H9 (cell line): ENCODE measurements at regions not wholly inside any gene's neighbourhood (a gene's known extent, or its start where the extent isn't known, plus 50 kb on each side); places are given as distances from the start of the nearest gene placed in this dataset.

Experiments
- DNase-seq: peaks from one replicate; pipeline ENCODE4 v3.0.0-alpha.2; 2017
- H2AFZ ChIP-seq: one replicate; pipeline ENCODE4 v1.6.1; 2013; ENCODE audit warnings: mild to moderate bottlenecking, low read length, control low read depth, moderate library complexity
- H2AK5ac ChIP-seq: 2 replicates; pipeline ENCODE4 v1.6.1; 2013; ENCODE audit warnings: low read length, control low read depth, mixed read lengths; ENCODE audit not compliant: insufficient read length
- H2BK120ac ChIP-seq: one replicate; pipeline ENCODE4 v1.6.1; 2013; ENCODE audit warnings: low read depth, mild to moderate bottlenecking, low read length, control low read depth, inconsistent platforms; ENCODE audit not compliant: poor library complexity, severe bottlenecking
- H2BK12ac ChIP-seq: 2 replicates; pipeline ENCODE4 v1.6.1; 2013; ENCODE audit warnings: low read length, control low read depth, mixed read lengths, low read depth; ENCODE audit not compliant: insufficient read length
- H2BK15ac ChIP-seq: 2 replicates; pipeline ENCODE4 v1.6.1; 2013; ENCODE audit warnings: low read depth, low read length, control low read depth
- H2BK20ac ChIP-seq: one replicate; pipeline ENCODE4 v1.6.1; 2013; ENCODE audit warnings: low read depth, mild to moderate bottlenecking, low read length, control low read depth, inconsistent platforms; ENCODE audit not compliant: poor library complexity, severe bottlenecking
- H2BK5ac ChIP-seq: 2 replicates; pipeline ENCODE4 v1.6.1; 2013; ENCODE audit warnings: low read length, control low read depth, mixed read lengths; ENCODE audit not compliant: insufficient read length
- H3K14ac ChIP-seq: 2 replicates; pipeline ENCODE4 v1.6.1; 2013; ENCODE audit warnings: low read length, control low read depth; ENCODE audit not compliant: insufficient read depth
- H3K18ac ChIP-seq: 2 replicates; pipeline ENCODE4 v1.6.1; 2013; ENCODE audit warnings: low read depth, mild to moderate bottlenecking, mixed read lengths, low read length, control low read depth; ENCODE audit not compliant: insufficient read length
- H3K23ac ChIP-seq: 2 replicates; pipeline ENCODE4 v1.6.1; 2013; ENCODE audit warnings: low read length, control low read depth, mixed read lengths, low read depth; ENCODE audit not compliant: insufficient read length
- H3K23me2 ChIP-seq: 2 replicates; pipeline ENCODE4 v1.6.1; 2013; ENCODE audit warnings: low read depth, mild to moderate bottlenecking, mixed read lengths, low read length, control low read depth; ENCODE audit not compliant: insufficient read length, poor library complexity, severe bottlenecking
- H3K27ac ChIP-seq: 2 replicates; pipeline ENCODE4 v1.5.1; 2013; ENCODE audit warnings: low read length, control low read depth, mixed read lengths, low read depth; ENCODE audit not compliant: insufficient read length
- H3K27me3 ChIP-seq: 2 replicates; pipeline ENCODE4 v1.6.1; 2013; ENCODE audit warnings: low read length, control low read depth, inconsistent platforms; ENCODE audit not compliant: insufficient read depth
- H3K4ac ChIP-seq: 2 replicates; pipeline ENCODE4 v1.6.1; 2013; ENCODE audit warnings: low read depth, mild to moderate bottlenecking, control low read depth, inconsistent platforms, low read length, moderate library complexity
- H3K4me1 ChIP-seq: 2 replicates; pipeline ENCODE4 v1.6.1; 2013; ENCODE audit warnings: low read length, control low read depth, inconsistent platforms; ENCODE audit not compliant: insufficient read depth
- H3K4me2 ChIP-seq: 2 replicates; pipeline ENCODE4 v1.6.1; 2013; ENCODE audit warnings: low read length, control low read depth, mixed read lengths; ENCODE audit not compliant: insufficient read length, insufficient read depth
- H3K56ac ChIP-seq: 2 replicates; pipeline ENCODE4 v1.6.1; 2013; ENCODE audit warnings: low read depth, mild to moderate bottlenecking, mixed read lengths, low read length, control low read depth; ENCODE audit not compliant: insufficient read length
- H3K79me1 ChIP-seq: 2 replicates; pipeline ENCODE4 v1.6.1; 2013; ENCODE audit warnings: low read depth, mild to moderate bottlenecking, moderate library complexity, low read length, control low read depth, inconsistent platforms; ENCODE audit not compliant: insufficient read depth, poor library complexity, severe bottlenecking
- H3K79me2 ChIP-seq: 2 replicates; pipeline ENCODE4 v1.6.1; 2013; ENCODE audit warnings: low read length, control low read depth, inconsistent platforms; ENCODE audit not compliant: insufficient read depth
- H3K9ac ChIP-seq: 2 replicates; pipeline ENCODE4 v1.6.1; 2013; ENCODE audit warnings: low read length, control low read depth, mixed read lengths; ENCODE audit not compliant: insufficient read length; ENCODE audit errors: extremely low read depth
- H3K9me3 ChIP-seq: one replicate; pipeline ENCODE4 v1.6.1; 2013; ENCODE audit warnings: low read depth, low read length, inconsistent platforms; ENCODE audit not compliant: control insufficient read depth
- H3T11ph ChIP-seq: one replicate; pipeline ENCODE4 v1.6.1; 2013; ENCODE audit warnings: mild to moderate bottlenecking, low read length, control low read depth, inconsistent platforms
- H4K20me1 ChIP-seq: one replicate; pipeline ENCODE4 v1.6.1; 2013; ENCODE audit not compliant: control insufficient read depth, insufficient read length, insufficient read depth
- H4K5ac ChIP-seq: 2 replicates; pipeline ENCODE4 v1.6.1; 2013; ENCODE audit warnings: low read depth, mild to moderate bottlenecking, mixed read lengths, low read length, control low read depth; ENCODE audit not compliant: insufficient read length
- H4K8ac ChIP-seq: replicated peaks from 2 replicates; pipeline ENCODE4 v1.6.1; 2013; ENCODE audit warnings: low read length, control low read depth, mixed read lengths, low read depth; ENCODE audit not compliant: insufficient read length
- H4K91ac ChIP-seq: 2 replicates; pipeline ENCODE4 v1.6.1; 2013; ENCODE audit warnings: low read depth, mild to moderate bottlenecking, moderate library complexity, mixed read lengths, low read length, control low read depth; ENCODE audit not compliant: insufficient read length
- H3K27ac Mint-ChIP-seq, 3 experiments: 2 replicates in 2 of 3; 3 replicates in 1 of 3; pipeline ENCODE4 v1.8.0; 2020 to 2021; ENCODE audit warnings: mixed read lengths in 3 of 3, mild to moderate bottlenecking in 1 of 3, moderate library complexity in 1 of 3
- H3K27me3 Mint-ChIP-seq: 2 replicates; pipeline ENCODE4 v1.8.0; 2021; ENCODE audit warnings: low read depth, mild to moderate bottlenecking, moderate library complexity, mixed read lengths
- H3K36me3 Mint-ChIP-seq, 3 experiments: 2 replicates in 2 of 3; 3 replicates in 1 of 3; pipeline ENCODE4 v1.8.0; 2020 to 2021; ENCODE audit warnings: low read depth in 3 of 3, mixed read lengths in 3 of 3; ENCODE audit not compliant: insufficient read depth in 1 of 3
- H3K4me1 Mint-ChIP-seq, 2 experiments: 2 replicates each; pipeline ENCODE4 v1.8.0; 2020; ENCODE audit warnings: mixed read lengths in 2 of 2
- H3K4me3 Mint-ChIP-seq, 2 experiments: 2 replicates in 1 of 2; 3 replicates in 1 of 2; pipeline ENCODE4 v1.8.0; 2020 to 2021; ENCODE audit warnings: mild to moderate bottlenecking in 2 of 2, mixed read lengths in 2 of 2, moderate library complexity in 1 of 2
- H3K9me3 Mint-ChIP-seq, 2 experiments: 2 replicates in 1 of 2; 3 replicates in 1 of 2; pipeline ENCODE4 v1.8.0; 2020; ENCODE audit warnings: mild to moderate bottlenecking in 2 of 2, mixed read lengths in 2 of 2, moderate library complexity in 1 of 2
- whole genome bisulfite sequencing: extraction: QIAGEN DNeasy Blood & Tissue Kit; methylation state at CpG from one replicate; pipeline ENCODE4 v1.1.7; 2013; ENCODE audit warnings: missing lambda C conversion rate, low lambda C conversion rate, mixed read lengths; ENCODE audit not compliant: insufficient read length; ENCODE audit errors: extremely low coverage; 5-methylcytosine and 5-hydroxymethylcytosine counted together
- TF ChIP-seq, protein P1 (sequence below): fragments of 200-600 bp; sonication (generic); conservative IDR thresholded peaks from 3 replicates; pipeline ENCODE4 v1.8.0; 2021; ENCODE audit warnings: antibody characterized with exemption, mild to moderate bottlenecking

DNA sequence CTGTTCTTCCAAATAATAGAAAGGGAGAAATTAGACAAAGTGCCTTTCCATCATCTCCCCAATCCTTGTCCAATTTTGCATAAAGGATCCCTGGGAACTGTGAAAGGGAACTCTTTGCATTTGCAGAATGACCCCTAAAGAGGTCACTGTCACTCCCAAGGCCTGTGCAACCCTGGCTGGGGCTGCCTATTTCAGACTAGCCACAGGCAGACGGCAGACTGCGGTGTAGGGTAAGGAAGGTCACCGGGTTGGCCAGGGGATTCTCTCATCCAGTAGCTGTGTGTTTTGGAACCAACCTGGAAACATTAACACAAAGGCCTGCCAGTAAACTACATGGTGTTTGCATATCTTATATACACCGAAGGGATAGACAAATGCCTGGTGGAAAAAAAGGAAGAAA is 818.7 kb downstream of the BCL11A start:
- Mint-ChIP-seq H3K27ac (no peak overlapping the region), H3K4me1 (peaks cover 7 to 8% of the 10 kb centered on the region in 2 experiments; a peak in 3 of 4 replicates), H3K4me3 (no peak overlapping the region), H3K9me3 (no peaks in the 10 kb centered on the region), H3K27me3 (no peaks in the 10 kb centered on the region), H3K36me3 (no peaks in the 10 kb centered on the region)
- Histone ChIP-seq H2AK5ac (no peak overlapping the region), H3K79me1 (no peaks in the 10 kb centered on the region), H2BK5ac (no peak overlapping the region), H3K23me2 (no peaks in the 10 kb centered on the region), H2BK20ac (no peak overlapping the region), H3K4me1 (no peaks in the 10 kb centered on the region), H3K27ac (no peak overlapping the region), H3K23ac (no peak overlapping the region), H3K14ac (no peak overlapping the region), H4K5ac (no peak overlapping the region), H4K20me1 (no peaks in the 10 kb centered on the region), H3K9ac (no peak overlapping the region), H3K9me3 (no peaks in the 10 kb centered on the region), H3K18ac (no peak overlapping the region), H3T11ph (no peak overlapping the region), H3K4ac (no peak overlapping the region), H2AFZ (no peak overlapping the region), H3K4me2 (no peak overlapping the region), H4K91ac (no peak overlapping the region), H4K8ac (no peak overlapping the region), H2BK15ac (no peak overlapping the region), H3K79me2 (no peaks in the 10 kb centered on the region), H2BK12ac (no peak overlapping the region), H2BK120ac (no peak overlapping the region), H3K56ac (no peak overlapping the region), H3K27me3 (no peaks in the 10 kb centered on the region)
- DNase-seq: no peak
- TF ChIP-seq, protein P1, sequence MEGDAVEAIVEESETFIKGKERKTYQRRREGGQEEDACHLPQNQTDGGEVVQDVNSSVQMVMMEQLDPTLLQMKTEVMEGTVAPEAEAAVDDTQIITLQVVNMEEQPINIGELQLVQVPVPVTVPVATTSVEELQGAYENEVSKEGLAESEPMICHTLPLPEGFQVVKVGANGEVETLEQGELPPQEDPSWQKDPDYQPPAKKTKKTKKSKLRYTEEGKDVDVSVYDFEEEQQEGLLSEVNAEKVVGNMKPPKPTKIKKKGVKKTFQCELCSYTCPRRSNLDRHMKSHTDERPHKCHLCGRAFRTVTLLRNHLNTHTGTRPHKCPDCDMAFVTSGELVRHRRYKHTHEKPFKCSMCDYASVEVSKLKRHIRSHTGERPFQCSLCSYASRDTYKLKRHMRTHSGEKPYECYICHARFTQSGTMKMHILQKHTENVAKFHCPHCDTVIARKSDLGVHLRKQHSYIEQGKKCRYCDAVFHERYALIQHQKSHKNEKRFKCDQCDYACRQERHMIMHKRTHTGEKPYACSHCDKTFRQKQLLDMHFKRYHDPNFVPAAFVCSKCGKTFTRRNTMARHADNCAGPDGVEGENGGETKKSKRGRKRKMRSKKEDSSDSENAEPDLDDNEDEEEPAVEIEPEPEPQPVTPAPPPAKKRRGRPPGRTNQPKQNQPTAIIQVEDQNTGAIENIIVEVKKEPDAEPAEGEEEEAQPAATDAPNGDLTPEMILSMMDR: no peak
- WGBS: no CpG with 5 or more reads among the region's 4 CpGs
